Body of pancreas (tissue), 4 donors: ENCODE measurements at regions not wholly inside any gene's neighbourhood (a gene's known extent, or its start where the extent isn't known, plus 50 kb on each side); places are given as distances from the start of the nearest gene placed in this dataset.

ENCODE experiments used
- ATAC-seq: fragments of 150-250 bp; one replicate; pipeline ENCODE4 v1.9.1; 2016
- DNase-seq, 4 donors: peaks; one replicate each; pipeline ENCODE4 v3.0.0-alpha.2; 2019
- H3K27ac ChIP-seq, 4 donors: fragments of 200-600 bp; sonication (generic); 1 replicate in 3 of 4; 2 replicates in 1 of 4; pipeline versions ENCODE4 v1.5.1 to v1.6.1; 2016 to 2019; ENCODE audit warnings: mild to moderate bottlenecking in 1 of 4, mixed read lengths in 1 of 4, moderate library complexity in 1 of 4
- H3K27me3 ChIP-seq, 2 donors: fragments of 200-600 bp; sonication (generic); one replicate each; pipeline ENCODE4 v1.6.0; 2016; ENCODE audit warnings: mild to moderate bottlenecking in 1 of 2
- H3K36me3 ChIP-seq, 2 donors: fragments of 200-600 bp; sonication (generic); replicated peaks in 1 of 2; 2 replicates each; pipeline ENCODE4 v1.5.1; 2016; ENCODE audit warnings: low read depth in 2 of 2; ENCODE audit not compliant: insufficient read depth in 1 of 2
- H3K4me1 ChIP-seq: fragments of 200-600 bp; sonication (generic); one replicate; pipeline ENCODE4 v1.6.0; 2016
- H3K4me3 ChIP-seq, 2 donors: fragments of 200-600 bp; sonication (generic); 1 replicate in 1 of 2; 2 replicates in 1 of 2; pipeline ENCODE4 v1.5.1; 2016 to 2019
- H3K9me3 ChIP-seq, 3 donors: fragments of 200-600 bp; sonication (generic); 1 replicate in 2 of 3; 2 replicates in 1 of 3; pipeline ENCODE4 v1.5.1; 2016
- CTCF ChIP-seq, 7 experiments: fragments of 450-650 bp in 4 of 7; fragments of 200-600 bp in 3 of 7; sonication (generic) in 3 of 7; IDR thresholded peaks; one replicate each; pipeline ENCODE4 v1.5.1; 2016 to 2019; ENCODE audit warnings: antibody characterized with exemption in 7 of 7
- POLR2A ChIP-seq, 3 donors: fragments of 450-650 bp; IDR thresholded peaks; one replicate each; pipeline ENCODE4 v1.6.1; 2016; ENCODE audit warnings: antibody characterized with exemption in 3 of 3, mild to moderate bottlenecking in 2 of 3
- WGBS, 2 donors: methylation state at CpG; one replicate each; pipeline ENCODE4 v1.1.5; 2017; 5-methylcytosine and 5-hydroxymethylcytosine counted together
- intact Hi-C: fragments of 100-400 bp; cut with DNase I; formaldehyde crosslinking; loops from one replicate; pipeline ENCODE4 v1.15.1; 2023

- ATAC-seq, result no peak
These were observed 165.7 kb upstream of the KL start for GRCh38 chr13:32850316-32851052.

GRCh38 chr13:32851083-32852069 is 164.8 kb upstream of the KL start:
- no peaks in the 10 kb centered on the region for H3K36me3 ChIP-seq
- WGBS, 2 donors, result 62 to 70% methylated on average over 8 of the region's 8 CpGs
- TF ChIP-seq POLR2A (IDR thresholded peaks at IDR 0.05) (no peak), CTCF (IDR thresholded peaks at IDR 0.05) (no peak)
- DNase-seq (no peak), ATAC-seq (no peak)
- H3K9me3 ChIP-seq, result no peaks in the 10 kb centered on the region
- intact Hi-C loops, result no loop called here
- no peak overlapping the region for H3K27ac ChIP-seq
- H3K4me1 ChIP-seq, result peaks cover under 1% of the 10 kb centered on the region
- H3K4me3 ChIP-seq, result no peak overlapping the region
- no peaks in the 10 kb centered on the region for H3K27me3 ChIP-seq

More at GRCh38 chr13:32850316-32851052, 165.7 kb upstream of the KL start:
- no peaks in the 10 kb centered on the region for H3K36me3 ChIP-seq
- peaks cover 7% of the 10 kb centered on the region for H3K4me1 ChIP-seq
- H3K4me3 ChIP-seq, result no peak overlapping the region
- WGBS, 2 donors, result 78 to 89% methylated on average over 8 of the region's 8 CpGs
- TF ChIP-seq CTCF (IDR thresholded peaks at IDR 0.05) (no peak), POLR2A (IDR thresholded peaks at IDR 0.05) (no peak)
- H3K27ac ChIP-seq, result no peak overlapping the region
- intact Hi-C loops, result no loop called here
- H3K9me3 ChIP-seq, result no peaks in the 10 kb centered on the region
- DNase-seq, result no peak
- no peaks in the 10 kb centered on the region for H3K27me3 ChIP-seq

GRCh38 chr13:32852526-32852925 is 163.7 kb upstream of the KL start:
- no peak overlapping the region for H3K27ac ChIP-seq
- no peaks in the 10 kb centered on the region for H3K4me1 ChIP-seq
- 73 to 96% methylated on average over 1 of the region's 1 CpG for WGBS, 2 donors
- no peaks in the 10 kb centered on the region for H3K36me3 ChIP-seq
- DNase-seq (no peak), ATAC-seq (no peak)
- intact Hi-C loops, result no loop called here
- no peak for TF ChIP-seq POLR2A (IDR thresholded peaks at IDR 0.05)
- no peak for TF ChIP-seq CTCF (IDR thresholded peaks at IDR 0.05)
- H3K4me3 ChIP-seq, result no peak overlapping the region
- no peaks in the 10 kb centered on the region for H3K27me3 ChIP-seq
- no peaks in the 10 kb centered on the region for H3K9me3 ChIP-seq

GRCh38 chr13:32857077-32857476 is 159.1 kb upstream of the KL start:
- WGBS, 2 donors, result 60 to 69% methylated on average over 2 of the region's 2 CpGs
- DNase-seq, result no peak
- Histone ChIP-seq H3K36me3 (no peaks in the 10 kb centered on the region), H3K9me3 (peaks cover 0 to 12% (median 0%) of the 10 kb centered on the region in 3 donors), H3K4me3 (no peak overlapping the region), H3K4me1 (no peaks in the 10 kb centered on the region), H3K27ac (no peak overlapping the region), H3K27me3 (no peaks in the 10 kb centered on the region)
- intact Hi-C loops, result no loop called here
- TF ChIP-seq POLR2A (IDR thresholded peaks at IDR 0.05), result no peak
- TF ChIP-seq CTCF (IDR thresholded peaks at IDR 0.05), result no peak
- ATAC-seq, result no peak
